Testis (tissue), 2 donors: ENCODE measurements at regions not wholly inside any gene's neighbourhood (a gene's known extent, or its start where the extent isn't known, plus 50 kb on each side); places are given as distances from the start of the nearest gene placed in this dataset.
"Not testable (repeated sequence)": the region's sequence is repeated elsewhere in the genome, so short reads cannot be mapped to it uniquely, and the experiment has no call there.

Source experiments
- DNase-seq: peaks from one replicate; pipeline ENCODE4 v3.0.0-alpha.2; 2019
- H3K27ac ChIP-seq, 2 donors: fragments of 200-600 bp; sonication (generic); one replicate each; pipeline ENCODE4 v1.5.1; 2019
- H3K27me3 ChIP-seq: fragments of 200-600 bp; sonication (generic); one replicate; pipeline ENCODE4 v1.5.1; 2019
- H3K36me3 ChIP-seq: fragments of 200-600 bp; sonication (generic); one replicate; pipeline ENCODE4 v1.5.1; 2017; ENCODE audit warnings: low read depth; ENCODE audit errors: missing control alignments
- H3K4me1 ChIP-seq: fragments of 200-600 bp; sonication (generic); one replicate; pipeline ENCODE4 v1.5.1; 2019
- H3K4me3 ChIP-seq, 2 donors: fragments of 200-600 bp; sonication (generic); one replicate each; pipeline ENCODE4 v1.5.1; 2017 to 2019
- H3K9me3 ChIP-seq: fragments of 200-600 bp; sonication (generic); one replicate; pipeline ENCODE4 v1.5.1; 2017
- CTCF ChIP-seq, 3 experiments: fragments of 450-650 bp in 2 of 3; fragments of 200-600 bp in 1 of 3; sonication (generic) in 1 of 3; IDR thresholded peaks; one replicate each; pipeline ENCODE4 v1.5.1; 2016 to 2019; ENCODE audit warnings: antibody characterized with exemption in 3 of 3, mild to moderate bottlenecking in 2 of 3, moderate library complexity in 1 of 3
- POLR2A ChIP-seq: fragments of 450-650 bp; IDR thresholded peaks from one replicate; pipeline ENCODE4 v1.6.1; 2017; ENCODE audit warnings: antibody characterized with exemption, mild to moderate bottlenecking, moderate library complexity
- WGBS, 2 donors: methylation state at CpG; one replicate each; pipeline ENCODE4 v1.1.5; 2018; 5-methylcytosine and 5-hydroxymethylcytosine counted together
- intact Hi-C: fragments of 100-400 bp; cut with DNase I; formaldehyde crosslinking; loops from one replicate; pipeline ENCODE4 v1.15.1; 2023; ENCODE audit warnings: low total_unique reads

GRCh38 chr1:82377201-82377884 is 576.6 kb downstream of the ADGRL2 start:
- H3K27me3 ChIP-seq: no peaks in the 10 kb centered on the region
- no peak overlapping the region for H3K4me3 ChIP-seq
- DNase-seq: no peak
- H3K36me3 ChIP-seq: no peaks in the 10 kb centered on the region
- H3K4me1 ChIP-seq: no peaks in the 10 kb centered on the region
- no peaks in the 10 kb centered on the region for H3K9me3 ChIP-seq
- TF ChIP-seq CTCF (IDR thresholded peaks at IDR 0.05) (no peak), POLR2A (no peak)
- 79 to 88% methylated on average over 5 of the region's 5 CpGs for WGBS, 2 donors
- intact Hi-C loops: no loop called here
- H3K27ac ChIP-seq: no peak overlapping the region

- Histone ChIP-seq H3K9me3 (no peaks in the 10 kb centered on the region), H3K4me3 (no peak overlapping the region), H3K36me3 (no peaks in the 10 kb centered on the region), H3K4me1 (no peaks in the 10 kb centered on the region), H3K27ac (no peak overlapping the region), H3K27me3 (no peaks in the 10 kb centered on the region)
- 96 to 97% methylated on average over 2 of the region's 2 CpGs for WGBS, 2 donors
- intact Hi-C loops: no loop called here
- DNase-seq: no peak
- TF ChIP-seq POLR2A: no peak
- no peak for TF ChIP-seq CTCF (IDR thresholded peaks at IDR 0.05)
Measured at GRCh38 chr1:82373710-82374109, 573.0 kb downstream of the ADGRL2 start.

- no peaks in the 10 kb centered on the region for H3K4me1 ChIP-seq
- H3K4me3 ChIP-seq: no peak overlapping the region
- H3K27me3 ChIP-seq: no peaks in the 10 kb centered on the region
- DNase-seq: no peak
- intact Hi-C loops: no loop called here
- H3K9me3 ChIP-seq: no peaks in the 10 kb centered on the region
- WGBS, 2 donors: 61 to 63% methylated on average over 3 of the region's 3 CpGs
- no peaks in the 10 kb centered on the region for H3K36me3 ChIP-seq
- TF ChIP-seq CTCF (IDR thresholded peaks at IDR 0.05) (no peak), POLR2A (no peak)
- no peak overlapping the region for H3K27ac ChIP-seq
Measured at GRCh38 chr1:82371844-82372498, 571.2 kb downstream of the ADGRL2 start.

- H3K4me3 ChIP-seq: no peak overlapping the region
- no peaks in the 10 kb centered on the region for H3K9me3 ChIP-seq
- intact Hi-C loops: no loop called here
- WGBS, 2 donors: 89 to 97% methylated on average over 2 of the region's 2 CpGs
- TF ChIP-seq CTCF (IDR thresholded peaks at IDR 0.05) (no peak), POLR2A (no peak)
- no peaks in the 10 kb centered on the region for H3K4me1 ChIP-seq
- H3K36me3 ChIP-seq: no peaks in the 10 kb centered on the region
- H3K27me3 ChIP-seq: no peaks in the 10 kb centered on the region
- no peak overlapping the region for H3K27ac ChIP-seq
- DNase-seq: no peak
Measured at GRCh38 chr1:82367456-82367855, 566.7 kb downstream of the ADGRL2 start.

DNA sequence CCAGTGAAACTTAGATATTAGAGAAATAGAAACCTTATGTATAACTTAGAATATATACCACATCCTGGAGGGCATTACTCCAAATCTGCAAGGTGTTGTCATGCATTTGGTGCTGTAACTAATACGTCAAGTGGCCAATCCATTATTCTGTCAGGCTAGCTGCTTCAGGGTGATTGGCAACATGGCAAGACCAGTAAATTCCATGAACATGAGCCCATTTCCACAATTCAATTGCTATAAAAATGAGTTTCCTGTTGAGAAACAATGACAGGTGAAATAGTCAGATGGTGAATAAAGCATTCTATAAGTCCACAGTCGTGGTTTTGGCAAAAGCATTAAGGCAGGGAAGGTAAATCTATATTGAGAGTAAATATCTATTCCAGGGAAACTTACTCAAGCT is 566.0 kb downstream of the ADGRL2 start:
- TF ChIP-seq POLR2A: no peak
- TF ChIP-seq CTCF (IDR thresholded peaks at IDR 0.05): no peak
- no peaks in the 10 kb centered on the region for H3K4me1 ChIP-seq
- DNase-seq: no peak
- H3K36me3 ChIP-seq: no peaks in the 10 kb centered on the region
- H3K4me3 ChIP-seq: no peak overlapping the region
- intact Hi-C loops: no loop called here
- H3K27ac ChIP-seq: no peak overlapping the region
- WGBS, 2 donors: 85 to 93% methylated on average over 2 of the region's 2 CpGs
- H3K9me3 ChIP-seq: no peaks in the 10 kb centered on the region
- H3K27me3 ChIP-seq: no peaks in the 10 kb centered on the region

GRCh38 chr1:82359541-82359940 is 558.8 kb downstream of the ADGRL2 start:
- intact Hi-C loops, H3K4me3 ChIP-seq, H3K9me3 ChIP-seq: not testable (repeated sequence)

DNA sequence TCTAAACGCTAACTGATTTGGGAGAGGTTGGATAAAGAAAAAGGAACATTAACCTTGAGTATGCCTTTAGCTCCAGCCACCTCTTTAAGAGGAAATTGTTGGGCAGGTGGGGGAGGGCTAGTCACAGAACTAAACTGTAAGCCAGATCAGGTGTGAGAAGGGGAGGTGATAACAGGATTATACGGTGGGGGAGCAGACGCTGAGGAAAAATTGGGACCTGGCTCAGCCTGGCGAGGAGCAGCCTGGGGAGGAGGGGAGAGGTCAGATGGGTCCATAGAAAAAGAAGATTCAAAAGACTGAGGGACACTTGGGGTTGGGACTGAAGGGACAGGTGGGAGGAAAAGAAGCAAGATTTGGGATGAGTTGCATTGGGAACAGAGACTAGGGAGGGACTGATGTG is 558.0 kb downstream of the ADGRL2 start:
- intact Hi-C loops, H3K4me1 ChIP-seq, H3K27ac ChIP-seq, H3K36me3 ChIP-seq, H3K9me3 ChIP-seq, H3K27me3 ChIP-seq, DNase-seq, H3K4me3 ChIP-seq: not testable (repeated sequence)
- WGBS, 2 donors: 68 to 80% methylated on average over 4 of the region's 4 CpGs

More at GRCh38 chr1:82359541-82359940, 558.8 kb downstream of the ADGRL2 start:
- H3K27ac ChIP-seq, H3K27me3 ChIP-seq, DNase-seq, H3K4me1 ChIP-seq, H3K36me3 ChIP-seq: not testable (repeated sequence)
- WGBS, 2 donors: 83 to 89% methylated on average over 5 of the region's 5 CpGs
